ENCODE measurements at regions not wholly inside any gene's neighbourhood (a gene's known extent, or its start where the extent isn't known, plus 50 kb on each side); places are given as distances from the start of the nearest gene placed in this dataset.

GRCh38 chrX:39627257-39627656, 470.5 kb downstream of the BCOR start:
- H3K27ac Mint-ChIP-seq: no peak overlapping the region
- no peak for TF ChIP-seq CTCF (IDR thresholded peaks at IDR 0.05)
- peaks cover 29% of the 10 kb centered on the region for H3K4me1 Mint-ChIP-seq (ENCODE audit: low read depth)

GRCh38 chrX:39629001-39629400, 468.8 kb downstream of the BCOR start:
- ATAC-seq (no peak), DNase-seq (no peak)
- ChIA-PET CTCF (no interaction called here), POLR2A (interaction anchor here (0.8 kb wide), 1 partner anchor 298 kb away, joined by 3 read pairs; no protein-coding TSS in a partner anchor)
- no peak overlapping the region for H3K27ac Mint-ChIP-seq
- H3K27me3 Mint-ChIP-seq: no peaks in the 10 kb centered on the region
- H3K4me3 Mint-ChIP-seq: no peak overlapping the region
- intact Hi-C loops (cut with micrococcal nuclease): no loop called here
- no peaks in the 10 kb centered on the region for H3K9me3 Mint-ChIP-seq
- TF ChIP-seq CTCF (IDR thresholded peaks at IDR 0.05): no peak
- H3K36me3 Mint-ChIP-seq (ENCODE audit: low read depth): no peaks in the 10 kb centered on the region
- peaks cover 29% of the 10 kb centered on the region for H3K4me1 Mint-ChIP-seq (ENCODE audit: low read depth)

More at GRCh38 chrX:39627257-39627656, 470.5 kb downstream of the BCOR start:
- peak; percentile 3 for ATAC-seq
- Mint-ChIP-seq H3K27me3 (no peaks in the 10 kb centered on the region), H3K4me3 (no peak overlapping the region), H3K36me3 (ENCODE audit: low read depth) (no peaks in the 10 kb centered on the region), H3K9me3 (no peaks in the 10 kb centered on the region)
- no peak for DNase-seq
- ChIA-PET POLR2A (interaction anchor here (0.9 kb wide), 1 partner anchor 477 kb away, joined by 3 read pairs; no protein-coding TSS in a partner anchor), CTCF (no interaction called here)
- intact Hi-C loops (cut with micrococcal nuclease): no loop called here

GRCh38 chrX:39630344-39630743, 467.4 kb downstream of the BCOR start:
- peak; percentile 35 for DNase-seq
- intact Hi-C loops (cut with micrococcal nuclease): no loop called here
- ChIA-PET POLR2A (no interaction called here), CTCF (interaction anchor here (1.0 kb wide), 1 partner anchor 100 kb away, joined by 3 read pairs; no protein-coding TSS in a partner anchor)
- Mint-ChIP-seq H3K27me3 (no peaks in the 10 kb centered on the region), H3K4me1 (ENCODE audit: low read depth) (peaks cover 29% of the 10 kb centered on the region), H3K27ac (peak overlapping the region; percentile 64), H3K4me3 (no peak overlapping the region), H3K36me3 (ENCODE audit: low read depth) (no peaks in the 10 kb centered on the region), H3K9me3 (no peaks in the 10 kb centered on the region)
- peak; percentile 74 for ATAC-seq
- TF ChIP-seq CTCF (IDR thresholded peaks at IDR 0.05): no peak

- no peak for ATAC-seq
- ChIA-PET POLR2A (no interaction called here), CTCF (interaction anchor here (1.0 to 1.1 kb wide), 2 partner anchors 16 to 99 kb away, joined by 3 read pairs; no protein-coding TSS in a partner anchor)
- H3K4me3 Mint-ChIP-seq: no peak overlapping the region
- H3K36me3 Mint-ChIP-seq (ENCODE audit: low read depth): no peaks in the 10 kb centered on the region
- peaks cover 27% of the 10 kb centered on the region for H3K4me1 Mint-ChIP-seq (ENCODE audit: low read depth)
- intact Hi-C loops (cut with micrococcal nuclease): no loop called here
- TF ChIP-seq CTCF (IDR thresholded peaks at IDR 0.05): no peak
- H3K27ac Mint-ChIP-seq: peak overlapping the region; percentile 63
- DNase-seq: no peak
- H3K9me3 Mint-ChIP-seq: no peaks in the 10 kb centered on the region
- no peaks in the 10 kb centered on the region for H3K27me3 Mint-ChIP-seq
Measured at GRCh38 chrX:39631276-39632229, 466.2 kb downstream of the BCOR start.

- H3K27ac Mint-ChIP-seq: no peak overlapping the region
- ATAC-seq: no peak
- CTCF ChIA-PET: no interaction called here
Measured at GRCh38 chrX:39633293-39633692, 464.5 kb downstream of the BCOR start.

More at GRCh38 chrX:39633293-39633692, 464.5 kb downstream of the BCOR start:
- Mint-ChIP-seq H3K4me3 (no peak overlapping the region), H3K4me1 (ENCODE audit: low read depth) (peaks cover 19% of the 10 kb centered on the region), H3K27me3 (no peaks in the 10 kb centered on the region), H3K36me3 (ENCODE audit: low read depth) (no peaks in the 10 kb centered on the region), H3K9me3 (no peaks in the 10 kb centered on the region)
- TF ChIP-seq CTCF (IDR thresholded peaks at IDR 0.05): no peak
- POLR2A ChIA-PET: no interaction called here
- no peak for DNase-seq
- intact Hi-C loops (cut with micrococcal nuclease): no loop called here
